MM.1S (cell line): ENCODE measurements at regions not wholly inside any gene's neighbourhood (a gene's known extent, or its start where the extent isn't known, plus 50 kb on each side); places are given as distances from the start of the nearest gene placed in this dataset.
"Not testable (repeated sequence)": the region's sequence is repeated elsewhere in the genome, so short reads cannot be mapped to it uniquely, and the experiment has no call there.

Experiments
- DNase-seq: peaks from one replicate; pipeline ENCODE4 v3.0.0-alpha.2; 2015
- H2AFZ ChIP-seq: fragments of 300-600 bp; sonication (generic); 2 replicates; pipeline ENCODE4 v1.6.0; 2016; ENCODE audit warnings: antibody characterized with exemption, low read length
- H3F3A ChIP-seq: fragments of 300-600 bp; sonication (generic); 2 replicates; pipeline ENCODE4 v1.6.1; 2016; ENCODE audit warnings: mild to moderate bottlenecking, antibody characterized with exemption, low read length, moderate library complexity, mixed read lengths; ENCODE audit not compliant: insufficient read depth
- H3K27ac ChIP-seq: fragments of 300-600 bp; sonication (generic); 2 replicates; pipeline ENCODE4 v1.5.1; 2016; ENCODE audit warnings: mild to moderate bottlenecking, low read length
- H3K27me3 ChIP-seq: fragments of 300-600 bp; sonication (generic); replicated peaks from 2 replicates; pipeline ENCODE4 v1.6.0; 2016; ENCODE audit warnings: low read length; ENCODE audit not compliant: insufficient read depth
- H3K36me3 ChIP-seq: fragments of 300-600 bp; sonication (generic); replicated peaks from 2 replicates; pipeline ENCODE4 v1.6.1; 2016; ENCODE audit warnings: mild to moderate bottlenecking, low read length, mixed read lengths; ENCODE audit not compliant: insufficient read depth
- H3K4me1 ChIP-seq: fragments of 300-600 bp; sonication (generic); 2 replicates; pipeline ENCODE4 v1.6.1; 2016; ENCODE audit warnings: low read length, mixed read lengths
- H3K4me2 ChIP-seq: fragments of 300-600 bp; sonication (generic); 2 replicates; pipeline ENCODE4 v1.6.0; 2016; ENCODE audit warnings: low read depth, low read length
- H3K4me3 ChIP-seq: fragments of 300-600 bp; sonication (generic); 2 replicates; pipeline ENCODE4 v1.5.1; 2016; ENCODE audit warnings: low read length, mixed read lengths
- H3K79me2 ChIP-seq: fragments of 300-600 bp; sonication (generic); 2 replicates; pipeline ENCODE4 v1.6.1; 2016; ENCODE audit warnings: mixed run types, low read length, mixed read lengths
- H3K9ac ChIP-seq: fragments of 300-600 bp; sonication (generic); 2 replicates; pipeline ENCODE4 v1.6.1; 2016; ENCODE audit warnings: low read length, mixed read lengths
- H3K9me2 ChIP-seq: fragments of 300-600 bp; sonication (generic); replicated peaks from 2 replicates; pipeline ENCODE4 v1.6.1; 2016; ENCODE audit warnings: mild to moderate bottlenecking, low read length, mixed read lengths; ENCODE audit not compliant: insufficient read depth
- H3K9me3 ChIP-seq: fragments of 300-600 bp; sonication (generic); replicated peaks from 2 replicates; pipeline ENCODE4 v1.6.1; 2016; ENCODE audit warnings: mild to moderate bottlenecking, low read length, mixed read lengths; ENCODE audit not compliant: insufficient read depth
- H4K20me1 ChIP-seq: fragments of 300-600 bp; sonication (generic); 2 replicates; pipeline ENCODE4 v1.6.1; 2016; ENCODE audit warnings: mild to moderate bottlenecking, low read length, moderate library complexity, mixed read lengths; ENCODE audit not compliant: insufficient read depth
- EZH2 ChIP-seq: fragments of 300-600 bp; sonication (generic); optimal IDR thresholded peaks from 2 replicates; pipeline ENCODE3; 2017; ENCODE audit warnings: low read depth, mild to moderate bottlenecking, antibody characterized with exemption, low read length, mixed read lengths
- EZH2phosphoT487 ChIP-seq: fragments of 300-600 bp; sonication (generic); IDR thresholded peaks from 2 replicates; pipeline ENCODE4 v1.6.1; 2018; ENCODE audit warnings: antibody characterized with exemption, low read length
- TF ChIP-seq, protein P1 (sequence below): fragments of 300-600 bp; sonication (generic); IDR thresholded peaks from 2 replicates; pipeline ENCODE4 v1.5.1; 2016; ENCODE audit warnings: antibody characterized with exemption, low read length, mixed read lengths

DNA sequence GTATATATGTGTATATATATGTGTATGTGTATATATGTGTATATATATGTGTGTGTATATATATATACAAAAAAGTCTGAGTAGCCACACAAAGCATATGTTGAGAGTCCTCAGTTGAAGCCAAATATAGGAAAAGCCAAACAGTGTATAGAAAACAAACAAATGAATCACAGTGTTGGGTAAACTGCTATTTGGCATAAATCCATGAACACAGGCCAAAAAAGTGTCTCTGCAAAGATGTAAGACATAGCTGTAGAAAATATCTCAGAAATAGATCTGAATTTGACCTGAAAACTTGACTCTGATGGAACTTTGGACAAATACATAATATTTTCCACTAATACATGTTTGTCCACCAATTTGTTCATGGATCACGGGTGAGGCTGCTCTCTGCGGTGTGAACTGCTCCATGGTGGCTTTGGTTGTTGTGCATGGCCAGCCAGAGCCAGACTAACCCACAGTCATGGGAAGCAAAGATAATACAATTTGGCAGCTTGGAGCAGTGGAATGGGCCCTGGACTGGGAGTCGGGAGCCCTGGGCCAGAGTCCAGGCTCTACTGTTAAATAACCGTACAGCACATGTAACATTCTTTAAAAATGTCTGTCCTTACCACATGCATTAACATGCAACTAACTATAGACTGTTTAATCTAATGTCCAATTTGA, 76.9 kb upstream of the EED start:
- H3K9me3 ChIP-seq, result no peaks in the 10 kb centered on the region
- TF ChIP-seq EZH2, result no peak
- no peak for TF ChIP-seq EZH2phosphoT487
- TF ChIP-seq, protein P1, sequence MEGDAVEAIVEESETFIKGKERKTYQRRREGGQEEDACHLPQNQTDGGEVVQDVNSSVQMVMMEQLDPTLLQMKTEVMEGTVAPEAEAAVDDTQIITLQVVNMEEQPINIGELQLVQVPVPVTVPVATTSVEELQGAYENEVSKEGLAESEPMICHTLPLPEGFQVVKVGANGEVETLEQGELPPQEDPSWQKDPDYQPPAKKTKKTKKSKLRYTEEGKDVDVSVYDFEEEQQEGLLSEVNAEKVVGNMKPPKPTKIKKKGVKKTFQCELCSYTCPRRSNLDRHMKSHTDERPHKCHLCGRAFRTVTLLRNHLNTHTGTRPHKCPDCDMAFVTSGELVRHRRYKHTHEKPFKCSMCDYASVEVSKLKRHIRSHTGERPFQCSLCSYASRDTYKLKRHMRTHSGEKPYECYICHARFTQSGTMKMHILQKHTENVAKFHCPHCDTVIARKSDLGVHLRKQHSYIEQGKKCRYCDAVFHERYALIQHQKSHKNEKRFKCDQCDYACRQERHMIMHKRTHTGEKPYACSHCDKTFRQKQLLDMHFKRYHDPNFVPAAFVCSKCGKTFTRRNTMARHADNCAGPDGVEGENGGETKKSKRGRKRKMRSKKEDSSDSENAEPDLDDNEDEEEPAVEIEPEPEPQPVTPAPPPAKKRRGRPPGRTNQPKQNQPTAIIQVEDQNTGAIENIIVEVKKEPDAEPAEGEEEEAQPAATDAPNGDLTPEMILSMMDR, result no peak
- no peak overlapping the region for H3K4me2 ChIP-seq
- H3F3A ChIP-seq, result no peaks in the 10 kb centered on the region
- no peak overlapping the region for H2AFZ ChIP-seq
- no peak overlapping the region for H3K9ac ChIP-seq
- H3K27ac ChIP-seq, result no peak overlapping the region
- no peaks in the 10 kb centered on the region for H3K9me2 ChIP-seq
- no peak overlapping the region for H3K4me3 ChIP-seq
- H3K36me3 ChIP-seq, result no peaks in the 10 kb centered on the region
- H4K20me1 ChIP-seq, result no peaks in the 10 kb centered on the region
- no peaks in the 10 kb centered on the region for H3K4me1 ChIP-seq
- H3K79me2 ChIP-seq, result no peaks in the 10 kb centered on the region
- H3K27me3 ChIP-seq, result no peaks in the 10 kb centered on the region
- DNase-seq, result no peak

DNA sequence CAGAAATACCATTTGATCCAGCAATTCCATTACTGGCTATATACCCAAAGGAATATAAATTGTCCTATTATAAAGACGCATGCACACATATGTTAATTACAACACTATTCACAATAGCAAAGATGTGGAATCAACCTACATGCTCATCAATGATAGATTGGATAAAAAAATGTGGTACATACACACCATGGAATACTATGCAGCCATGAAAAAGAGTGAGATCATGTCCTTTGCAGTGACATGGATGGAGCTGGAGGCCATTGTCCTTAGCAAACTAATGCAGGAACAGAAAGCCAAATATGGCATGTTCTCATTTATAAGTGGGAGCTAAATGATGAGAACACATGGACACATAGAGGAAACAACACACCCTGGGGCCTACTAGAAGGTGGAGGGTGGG, 78.3 kb upstream of the EED start:
- H2AFZ ChIP-seq, H3K9ac ChIP-seq, H3K9me3 ChIP-seq, H3K27me3 ChIP-seq, H3K4me3 ChIP-seq, H3K4me1 ChIP-seq, H4K20me1 ChIP-seq, H3K9me2 ChIP-seq, H3K27ac ChIP-seq, H3F3A ChIP-seq, H3K79me2 ChIP-seq, H3K4me2 ChIP-seq, DNase-seq, H3K36me3 ChIP-seq: not testable (repeated sequence)

DNA sequence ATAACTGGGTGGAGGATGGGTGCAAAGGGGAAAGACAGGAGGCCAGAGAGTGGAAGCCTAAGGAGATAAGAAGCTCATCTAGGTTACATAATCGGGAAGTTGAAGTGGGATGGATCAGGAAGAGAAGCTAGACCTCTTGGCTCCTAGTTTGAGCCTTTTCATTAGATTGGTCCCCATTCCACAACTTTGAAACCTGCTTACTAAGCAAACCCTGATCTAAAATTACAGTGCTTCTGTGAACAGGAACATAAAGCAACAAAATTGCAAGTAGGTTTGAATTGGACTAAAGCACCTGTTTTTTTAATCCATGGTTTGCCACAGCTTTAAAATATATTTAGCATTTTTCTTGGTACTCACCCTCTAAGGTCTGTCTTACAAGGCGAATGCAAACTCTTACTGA, 80.4 kb upstream of the EED start:
- no peaks in the 10 kb centered on the region for H4K20me1 ChIP-seq
- no peaks in the 10 kb centered on the region for H3K79me2 ChIP-seq
- no peaks in the 10 kb centered on the region for H3K36me3 ChIP-seq
- H3K4me3 ChIP-seq, result no peak overlapping the region
- TF ChIP-seq, protein P1, result no peak
- TF ChIP-seq EZH2, result no peak
- no peak for TF ChIP-seq EZH2phosphoT487
- DNase-seq, result no peak
- H3K9me2 ChIP-seq, result no peaks in the 10 kb centered on the region
- H2AFZ ChIP-seq, result no peak overlapping the region
- no peaks in the 10 kb centered on the region for H3K4me1 ChIP-seq
- no peaks in the 10 kb centered on the region for H3K9me3 ChIP-seq
- no peaks in the 10 kb centered on the region for H3F3A ChIP-seq
- no peak overlapping the region for H3K9ac ChIP-seq
- H3K27ac ChIP-seq, result no peak overlapping the region
- no peak overlapping the region for H3K4me2 ChIP-seq
- H3K27me3 ChIP-seq, result no peaks in the 10 kb centered on the region

DNA sequence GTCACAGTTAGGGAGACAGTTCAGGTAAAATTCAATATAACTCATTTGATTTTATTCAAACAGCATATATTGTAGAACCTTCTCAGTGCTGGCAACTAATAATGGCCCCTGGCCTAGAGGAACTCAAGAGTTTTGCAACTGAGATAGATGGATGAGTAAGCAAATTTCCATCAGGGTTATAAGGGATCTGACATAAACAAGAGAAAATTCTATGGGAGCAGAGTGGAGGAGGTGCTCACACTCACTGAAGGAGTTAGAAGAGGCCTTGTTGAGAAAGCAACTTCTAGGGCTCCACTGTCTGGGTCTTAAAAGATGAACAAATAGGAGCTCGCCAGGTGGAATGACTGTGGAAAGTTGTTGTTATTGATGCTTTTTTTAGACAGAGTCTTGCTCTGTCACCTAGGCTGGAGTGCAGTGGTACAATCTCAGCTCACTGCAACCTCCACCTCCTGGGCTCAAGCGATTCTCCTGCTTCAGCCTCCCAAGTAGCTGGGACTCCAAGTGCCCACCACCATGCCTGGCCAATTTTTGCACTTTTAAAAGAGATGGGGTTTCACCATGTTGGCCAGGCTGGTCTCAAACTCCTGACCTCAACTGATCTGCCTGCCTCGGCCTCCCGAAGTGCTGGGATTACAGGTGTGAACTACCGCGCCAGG, 81.2 kb upstream of the EED start:
- H3F3A ChIP-seq, result not testable (repeated sequence)

More for the DNA sequence above, 81.2 kb upstream of the EED start:
- H3K9me3 ChIP-seq, H3K9me2 ChIP-seq, H3K4me3 ChIP-seq, H3K27ac ChIP-seq, H3K79me2 ChIP-seq, DNase-seq, H3K36me3 ChIP-seq, H3K4me2 ChIP-seq, H3K4me1 ChIP-seq, H2AFZ ChIP-seq, H3K9ac ChIP-seq, H3K27me3 ChIP-seq, H4K20me1 ChIP-seq: not testable (repeated sequence)
